K562 (cell line): ENCODE measurements at regions not wholly inside any gene's neighbourhood (a gene's known extent, or its start where the extent isn't known, plus 50 kb on each side); places are given as distances from the start of the nearest gene placed in this dataset.

ENCODE experiments used
- ATAC-seq: fragments of 200-7000 bp; cut with Tn5 transposase; 3 replicates; pipeline ENCODE4 v1.9.1; 2020; ENCODE audit warnings: moderate library complexity
- BruUV-seq: library from RNA; stranded (reverse); fragments of 400-500 nt; replicated peaks from 2 replicates; lab custom pipeline; 2021; lab: Mats Ljungman, UMichigan
- CTCF ChIA-PET: fragments of 300-600 bp; formaldehyde crosslinking; extraction: SDS; loops from one replicate; lab custom pipeline; 2021; ENCODE audit warnings: low intra/inter-chr PET ratio; lab: Yijun Ruan, JAX
- POLR2A ChIA-PET: fragments of 300-600, 350-650 bp; sonication (Branson Sonifier 250); formaldehyde crosslinking; extraction: SDS; loops from one replicate; lab custom pipeline; 2021; ENCODE audit warnings: antibody characterized with exemption, inconsistent platforms; lab: Yijun Ruan, JAX
- DNase-seq, 4 experiments: peaks; one replicate each; pipeline versions ENCODE4 v3.0.0 to v3.0.0-alpha.2; 2011 to 2018; ENCODE audit warnings: low spot score in 3 of 4, mixed read lengths in 3 of 4; ENCODE audit errors: extremely low read depth in 1 of 4
- FAIRE-seq: peaks from 2 replicates; lab custom pipeline; 2011; peaks lifted over from hg19 to GRCh38; lab: Jason Lieb, UNC
- H2AFZ ChIP-seq: 2 replicates; pipeline ENCODE4 v1.6.0; 2011; ENCODE audit warnings: low read depth, low read length, control low read depth, inconsistent platforms
- H3K27ac ChIP-seq: fragments of 200-600 bp; 3 replicates; pipeline ENCODE4 v1.8.0; 2011; ENCODE audit warnings: low read depth, mild to moderate bottlenecking, control low read depth, inconsistent platforms, low read length, moderate library complexity, mixed read lengths; ENCODE audit errors: extremely low read depth
- H3K27me3 ChIP-seq, 2 experiments: fragments of 300-600 bp in 1 of 2; 2 replicates in 1 of 2; 3 replicates in 1 of 2; pipeline versions ENCODE4 v1.6.0 to v1.8.0; 2011; ENCODE audit warnings: inconsistent platforms in 2 of 2, low read length in 2 of 2, mild to moderate bottlenecking in 1 of 2, mixed read lengths in 1 of 2, moderate library complexity in 1 of 2; ENCODE audit not compliant: control insufficient read depth in 2 of 2, insufficient read depth in 2 of 2
- H3K36me3 ChIP-seq: fragments of 300-600 bp; 3 replicates; pipeline ENCODE4 v1.8.0; 2011; ENCODE audit warnings: mild to moderate bottlenecking, low read length, inconsistent platforms; ENCODE audit not compliant: control insufficient read depth, insufficient read depth
- H3K4me1 ChIP-seq, 2 experiments: fragments of 200-600 bp in 1 of 2; replicated peaks in 1 of 2; 2 replicates in 1 of 2; 3 replicates in 1 of 2; pipeline versions ENCODE4 v1.5.1 to v1.8.0; 2011; ENCODE audit warnings: inconsistent platforms in 2 of 2, low read length in 2 of 2, mild to moderate bottlenecking in 1 of 2, mixed read lengths in 1 of 2, moderate library complexity in 1 of 2; ENCODE audit not compliant: control insufficient read depth in 2 of 2, insufficient read depth in 2 of 2
- H3K4me2 ChIP-seq: 2 replicates; pipeline ENCODE4 v1.6.1; 2011; ENCODE audit warnings: low read length, control low read depth, inconsistent platforms, mixed read lengths; ENCODE audit not compliant: insufficient read depth
- H3K4me3 ChIP-seq: fragments of 200-600 bp; sonication (generic), shearing (Covaris generic); 2 replicates; pipeline ENCODE4 v1.5.1; 2016; ENCODE audit warnings: control low read depth, inconsistent platforms
- H3K79me2 ChIP-seq: fragments of 200-600 bp; 3 replicates; pipeline ENCODE4 v1.8.0; 2011; ENCODE audit warnings: low read length, inconsistent platforms; ENCODE audit not compliant: control insufficient read depth, insufficient read depth
- H3K9ac ChIP-seq, 2 experiments: 2 replicates each; pipeline versions ENCODE4 v1.6.0 to v1.6.1; 2011; ENCODE audit warnings: low read depth in 2 of 2, low read length in 2 of 2, control low read depth in 1 of 2, inconsistent platforms in 1 of 2, mild to moderate bottlenecking in 1 of 2, mixed read lengths in 1 of 2; ENCODE audit not compliant: insufficient read depth in 1 of 2
- H3K9me1 ChIP-seq: one replicate; pipeline ENCODE4 v1.6.0; 2011; ENCODE audit warnings: inconsistent platforms, mild to moderate bottlenecking, low read length, moderate library complexity; ENCODE audit not compliant: control insufficient read depth, insufficient read depth
- H3K9me3 ChIP-seq: replicated peaks from 2 replicates; pipeline ENCODE4 v1.5.1; 2011; ENCODE audit warnings: low read depth, low read length, inconsistent platforms; ENCODE audit not compliant: control insufficient read depth, insufficient read depth
- H4K20me1 ChIP-seq: replicated peaks from 2 replicates; pipeline ENCODE4 v1.6.1; 2011; ENCODE audit warnings: low read length, inconsistent platforms, mixed read lengths; ENCODE audit not compliant: control insufficient read depth, insufficient read depth
- CCNT2 ChIP-seq: IDR thresholded peaks from 2 replicates; pipeline ENCODE4 v1.6.1; 2011; ENCODE audit warnings: borderline replicate concordance, low read depth, mild to moderate bottlenecking, moderate library complexity, mixed read lengths, low read length; ENCODE audit not compliant: insufficient read length; ENCODE audit errors: extremely low read depth
- EP300 ChIP-seq: IDR thresholded peaks from 2 replicates; pipeline ENCODE4 v1.6.1; 2012; ENCODE audit warnings: low read length, improper control_type of control experiment
- EWSR1 ChIP-seq: fragments of 450-650 bp; IDR thresholded peaks from 2 replicates; pipeline ENCODE4 v1.6.1; 2018; ENCODE audit warnings: borderline replicate concordance, mild to moderate bottlenecking, low read depth, moderate library complexity; ENCODE audit not compliant: partially characterized antibody
- JUND ChIP-seq, 2 experiments: IDR thresholded peaks; 2 replicates in 1 of 2; 3 replicates in 1 of 2; pipeline ENCODE4 v1.6.1; 2011; ENCODE audit warnings: borderline replicate concordance in 2 of 2, low read depth in 2 of 2, low read length in 2 of 2, improper control_type of control experiment in 1 of 2, missing biosample characterization in 1 of 2, missing genetic modification characterization in 1 of 2, missing genetic modification reagents in 1 of 2
- PCBP1 ChIP-seq: fragments of 200-400 bp; formaldehyde crosslinking; IDR thresholded peaks from 2 replicates; pipeline ENCODE4 v1.6.1; 2018; ENCODE audit warnings: mild to moderate bottlenecking, low read depth, low read length; ENCODE audit not compliant: poor library complexity, severe bottlenecking
- PCBP2 ChIP-seq: fragments of 200-400 bp; formaldehyde crosslinking; IDR thresholded peaks from 2 replicates; pipeline ENCODE4 v1.6.1; 2018; ENCODE audit warnings: low read length, low read depth, mild to moderate bottlenecking, moderate library complexity; ENCODE audit not compliant: poor library complexity, severe bottlenecking
- RAD21 ChIP-seq, 2 experiments: fragments of 250-450 bp in 1 of 2; fragments of 450-650 bp in 1 of 2; sonication (Bioruptor Pico) in 1 of 2; formaldehyde crosslinking in 1 of 2; IDR thresholded peaks in 1 of 2; conservative IDR thresholded peaks in 1 of 2; 2 replicates each; pipeline versions ENCODE4 v1.4.0 to v1.8.0; 2020 to 2022; ENCODE audit warnings: mild to moderate bottlenecking in 2 of 2, moderate library complexity in 1 of 2
- STAG1 ChIP-seq: sonication (generic); formaldehyde crosslinking; IDR thresholded peaks from 2 replicates; pipeline ENCODE4 v1.5.0; 2020; ENCODE audit warnings: missing genetic modification reagents, borderline replicate concordance
- STAT5A ChIP-seq: IDR thresholded peaks from 2 replicates; pipeline ENCODE4 v1.6.1; 2012; ENCODE audit warnings: low read length, inconsistent platforms, borderline replicate concordance
- ZFP30 ChIP-seq: fragments of 250-450 bp; sonication (Bioruptor Pico); IDR thresholded peaks from 2 replicates; pipeline ENCODE4 v1.8.0; 2022; ENCODE audit warnings: moderate library complexity, mild to moderate bottlenecking, inconsistent platforms, borderline replicate concordance
- ZNF431 ChIP-seq: sonication (generic); formaldehyde crosslinking; IDR thresholded peaks from 2 replicates; pipeline ENCODE4 v1.8.0; 2022; ENCODE audit warnings: mild to moderate bottlenecking, missing genetic modification reagents
- WGBS: fragments of 100-300 bp; shearing (Covaris generic); methylation state at CpG from one replicate; pipeline ENCODE4 v1.1.6; 2016; ENCODE audit warnings: low coverage, mixed read lengths; ENCODE audit not compliant: insufficient coverage; ENCODE audit errors: missing lambda C conversion rate; 5-methylcytosine and 5-hydroxymethylcytosine counted together
- in situ Hi-C: fragments of 300-500 bp; cut with MboI; formaldehyde crosslinking; loops from 4 replicates; pipeline ENCODE4 v1.15.0; 2018; ENCODE audit warnings: inconsistent platforms, mixed read lengths
- intact Hi-C: fragments of 100-400 bp; cut with micrococcal nuclease; formaldehyde crosslinking; loops from 2 replicates; pipeline ENCODE4 v1.14.2; 2022
- TF ChIP-seq, protein P1 (sequence below): sonication (generic); formaldehyde crosslinking; IDR thresholded peaks from 2 replicates; pipeline ENCODE4 v1.8.0; 2022; ENCODE audit warnings: missing genetic modification reagents, mild to moderate bottlenecking, borderline replicate concordance
- TF ChIP-seq, protein P2 (sequence below): fragments of 250-450 bp; sonication (Bioruptor Pico); IDR thresholded peaks from 2 replicates; pipeline ENCODE4 v1.5.0; 2021; ENCODE audit warnings: mild to moderate bottlenecking, borderline replicate concordance

DNA sequence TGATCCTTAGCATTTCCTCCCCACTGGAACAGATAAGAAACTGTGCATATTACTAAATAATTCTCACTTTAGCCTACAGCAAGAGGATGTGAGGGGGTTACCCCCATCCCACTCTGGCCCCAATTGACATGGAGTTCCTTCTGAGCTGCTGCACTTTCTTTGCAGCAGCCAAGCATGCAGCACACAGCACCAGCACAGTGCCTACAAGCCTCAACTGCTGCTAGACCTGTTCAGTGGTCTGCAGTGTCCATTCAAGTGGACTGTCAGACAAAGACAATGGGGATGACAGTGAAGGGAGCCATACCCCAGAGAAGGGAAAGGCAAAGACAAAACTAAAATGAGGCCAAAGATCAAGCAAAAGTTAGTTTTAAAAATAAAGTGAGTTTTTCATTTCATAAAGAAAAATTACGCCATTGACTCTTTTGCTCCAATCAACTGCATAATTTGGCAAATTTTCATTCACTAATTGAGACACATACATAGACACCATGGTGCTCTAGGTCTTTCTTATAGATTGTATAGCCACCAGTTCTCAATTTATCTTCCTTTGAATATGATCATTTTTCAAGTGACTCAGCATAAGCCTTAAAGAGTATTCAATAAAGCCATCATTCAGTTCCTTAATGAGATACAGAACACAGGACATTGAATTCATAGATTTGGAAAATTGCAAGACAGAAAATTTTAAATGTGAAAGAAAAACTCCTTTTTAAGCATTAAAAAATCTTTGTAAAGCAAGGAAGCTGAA is 410.6 kb downstream of the HNRNPD start:
- POLR2A ChIA-PET: interaction anchor here (0.6 to 0.8 kb wide), 2 partner anchors 56 to 210 kb away, joined by 3 read pairs; no protein-coding TSS in a partner anchor

More for the DNA sequence above, 410.6 kb downstream of the HNRNPD start:
- ATAC-seq: no peak
- in situ Hi-C loops: no loop called here
- H3K4me3 ChIP-seq: no peak overlapping the region
- BruUV-seq: no TSS peak
- no peaks in the 10 kb centered on the region for H4K20me1 ChIP-seq
- no peak overlapping the region for H3K27ac ChIP-seq
- no peak overlapping the region for H3K4me2 ChIP-seq
- no peak overlapping the region for H2AFZ ChIP-seq
- no peaks in the 10 kb centered on the region for H3K9me1 ChIP-seq
- no peak overlapping the region; a peak in 1 of 4 replicates for H3K9ac ChIP-seq
- FAIRE-seq: no peak
- no peaks in the 10 kb centered on the region for H3K9me3 ChIP-seq
- DNase-seq: no peak
- H3K27me3 ChIP-seq: peaks cover 0 to 9% of the 10 kb centered on the region in 2 experiments; a peak in 1 of 5 replicates
- TF ChIP-seq RAD21 (CRISPR knock-in tag; conservative IDR thresholded peaks at IDR 0.05 in 1 of 2, IDR thresholded peaks at IDR 0.05 in 1 of 2) (no peak), ZNF431 (no peak), ZFP30 (no peak), STAT5A (no peak), STAG1 (no peak), CCNT2 (no peak), PCBP1 (no peak), PCBP2 (no peak), EWSR1 (no peak), EP300 (no peak), JUND (IDR thresholded peaks at IDR 0.05; ENCODE audit: borderline replicate concordance, low read depth, low read length) (no peak), JUND (tag; IDR thresholded peaks at IDR 0.05; ENCODE audit: borderline replicate concordance, low read depth, low read length) (no peak)
- TF ChIP-seq, protein P1, sequence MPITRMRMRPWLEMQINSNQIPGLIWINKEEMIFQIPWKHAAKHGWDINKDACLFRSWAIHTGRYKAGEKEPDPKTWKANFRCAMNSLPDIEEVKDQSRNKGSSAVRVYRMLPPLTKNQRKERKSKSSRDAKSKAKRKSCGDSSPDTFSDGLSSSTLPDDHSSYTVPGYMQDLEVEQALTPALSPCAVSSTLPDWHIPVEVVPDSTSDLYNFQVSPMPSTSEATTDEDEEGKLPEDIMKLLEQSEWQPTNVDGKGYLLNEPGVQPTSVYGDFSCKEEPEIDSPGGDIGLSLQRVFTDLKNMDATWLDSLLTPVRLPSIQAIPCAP: no peak
- TF ChIP-seq, protein P2, sequence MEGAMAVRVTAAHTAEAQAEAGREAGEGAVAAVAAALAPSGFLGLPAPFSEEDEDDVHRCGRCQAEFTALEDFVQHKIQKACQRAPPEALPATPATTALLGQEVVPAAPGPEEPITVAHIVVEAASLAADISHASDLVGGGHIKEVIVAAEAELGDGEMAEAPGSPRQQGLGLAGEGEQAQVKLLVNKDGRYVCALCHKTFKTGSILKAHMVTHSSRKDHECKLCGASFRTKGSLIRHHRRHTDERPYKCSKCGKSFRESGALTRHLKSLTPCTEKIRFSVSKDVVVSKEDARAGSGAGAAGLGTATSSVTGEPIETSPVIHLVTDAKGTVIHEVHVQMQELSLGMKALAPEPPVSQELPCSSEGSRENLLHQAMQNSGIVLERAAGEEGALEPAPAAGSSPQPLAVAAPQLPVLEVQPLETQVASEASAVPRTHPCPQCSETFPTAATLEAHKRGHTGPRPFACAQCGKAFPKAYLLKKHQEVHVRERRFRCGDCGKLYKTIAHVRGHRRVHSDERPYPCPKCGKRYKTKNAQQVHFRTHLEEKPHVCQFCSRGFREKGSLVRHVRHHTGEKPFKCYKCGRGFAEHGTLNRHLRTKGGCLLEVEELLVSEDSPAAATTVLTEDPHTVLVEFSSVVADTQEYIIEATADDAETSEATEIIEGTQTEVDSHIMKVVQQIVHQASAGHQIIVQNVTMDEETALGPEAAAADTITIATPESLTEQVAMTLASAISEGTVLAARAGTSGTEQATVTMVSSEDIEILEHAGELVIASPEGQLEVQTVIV (CRISPR knock-in tag): no peak
- CTCF ChIA-PET: no interaction called here
- H3K79me2 ChIP-seq: no peaks in the 10 kb centered on the region
- no peaks in the 10 kb centered on the region for H3K4me1 ChIP-seq
- no peaks in the 10 kb centered on the region for H3K36me3 ChIP-seq
- intact Hi-C loops: no loop called here
- 0% methylated on average over 1 of the region's 1 CpG for WGBS
